GM10248 (cell line): ENCODE measurements at regions not wholly inside any gene's neighbourhood (a gene's known extent, or its start where the extent isn't known, plus 50 kb on each side); places are given as distances from the start of the nearest gene placed in this dataset.

Experiments
- CTCF ChIA-PET: fragments of 300-600 bp; sonication (Branson Sonifier 250); formaldehyde crosslinking; extraction: SDS; loops from one replicate; lab custom pipeline; 2021; ENCODE audit warnings: antibody characterized with exemption; lab: Yijun Ruan, JAX
- POLR2A ChIA-PET: fragments of 350-650 bp; sonication (Branson Sonifier 250); formaldehyde crosslinking; extraction: SDS; loops from one replicate; lab custom pipeline; 2020; ENCODE audit warnings: antibody characterized with exemption; lab: Yijun Ruan, JAX
- DNase-seq: peaks from one replicate; pipeline ENCODE4 v3.0.0; 2012; ENCODE audit errors: extremely low spot score
- TF ChIP-seq, protein P1 (sequence below): IDR thresholded peaks from 2 replicates; pipeline ENCODE4 v1.5.1; 2012; ENCODE audit warnings: mild to moderate bottlenecking, low read depth; ENCODE audit errors: extremely low read depth, missing control alignments, control extremely low read depth

DNA sequence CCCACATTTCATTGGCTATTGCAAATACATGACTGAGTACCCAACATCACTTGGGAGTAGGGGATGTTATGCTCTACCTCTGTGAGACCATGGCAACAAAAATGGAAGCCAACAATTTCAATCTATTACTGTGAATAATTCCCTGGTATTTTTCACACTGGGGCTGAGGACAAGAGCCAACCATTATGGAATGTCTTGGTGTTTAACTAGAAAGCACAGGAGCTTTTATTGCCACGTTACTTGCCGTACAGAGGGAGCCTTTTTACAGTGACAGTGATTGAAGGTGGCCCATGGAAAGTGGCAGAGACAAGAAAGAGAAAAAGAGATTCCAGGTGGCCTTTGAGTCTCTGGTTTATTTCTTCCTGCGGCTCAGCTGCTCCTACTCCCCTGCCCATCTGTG lies 105.7 kb upstream of the TBC1D5 start:
- ChIA-PET CTCF (no interaction called here), POLR2A (no interaction called here)
- TF ChIP-seq, protein P1, sequence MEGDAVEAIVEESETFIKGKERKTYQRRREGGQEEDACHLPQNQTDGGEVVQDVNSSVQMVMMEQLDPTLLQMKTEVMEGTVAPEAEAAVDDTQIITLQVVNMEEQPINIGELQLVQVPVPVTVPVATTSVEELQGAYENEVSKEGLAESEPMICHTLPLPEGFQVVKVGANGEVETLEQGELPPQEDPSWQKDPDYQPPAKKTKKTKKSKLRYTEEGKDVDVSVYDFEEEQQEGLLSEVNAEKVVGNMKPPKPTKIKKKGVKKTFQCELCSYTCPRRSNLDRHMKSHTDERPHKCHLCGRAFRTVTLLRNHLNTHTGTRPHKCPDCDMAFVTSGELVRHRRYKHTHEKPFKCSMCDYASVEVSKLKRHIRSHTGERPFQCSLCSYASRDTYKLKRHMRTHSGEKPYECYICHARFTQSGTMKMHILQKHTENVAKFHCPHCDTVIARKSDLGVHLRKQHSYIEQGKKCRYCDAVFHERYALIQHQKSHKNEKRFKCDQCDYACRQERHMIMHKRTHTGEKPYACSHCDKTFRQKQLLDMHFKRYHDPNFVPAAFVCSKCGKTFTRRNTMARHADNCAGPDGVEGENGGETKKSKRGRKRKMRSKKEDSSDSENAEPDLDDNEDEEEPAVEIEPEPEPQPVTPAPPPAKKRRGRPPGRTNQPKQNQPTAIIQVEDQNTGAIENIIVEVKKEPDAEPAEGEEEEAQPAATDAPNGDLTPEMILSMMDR, result no peak
- DNase-seq, result no peak

DNA sequence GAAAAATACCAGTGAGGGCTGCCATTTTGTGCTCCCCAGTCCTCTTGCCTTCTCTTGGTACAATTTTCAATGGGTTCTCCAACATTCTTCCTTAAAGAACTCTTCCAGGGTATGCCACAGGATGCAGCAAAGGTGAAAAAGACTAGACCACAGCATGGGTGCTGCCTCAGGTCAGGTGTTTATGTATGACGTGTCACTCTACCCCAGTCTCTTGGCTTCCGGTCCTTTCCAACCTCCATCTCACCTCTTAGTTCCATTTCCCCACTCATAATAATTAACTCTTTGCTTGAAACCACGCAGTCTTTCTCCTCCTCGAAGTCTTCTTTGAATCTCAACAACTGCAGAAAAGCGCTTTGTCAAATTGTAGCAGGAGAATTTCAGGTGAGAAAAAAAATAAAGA lies 104.7 kb upstream of the TBC1D5 start:
- DNase-seq, result no peak
- ChIA-PET POLR2A (no interaction called here), CTCF (interaction anchor here (1.1 kb wide), 1 partner anchor 317 kb away, joined by 3 read pairs; no protein-coding TSS in a partner anchor)
- TF ChIP-seq, protein P1, result no peak

DNA sequence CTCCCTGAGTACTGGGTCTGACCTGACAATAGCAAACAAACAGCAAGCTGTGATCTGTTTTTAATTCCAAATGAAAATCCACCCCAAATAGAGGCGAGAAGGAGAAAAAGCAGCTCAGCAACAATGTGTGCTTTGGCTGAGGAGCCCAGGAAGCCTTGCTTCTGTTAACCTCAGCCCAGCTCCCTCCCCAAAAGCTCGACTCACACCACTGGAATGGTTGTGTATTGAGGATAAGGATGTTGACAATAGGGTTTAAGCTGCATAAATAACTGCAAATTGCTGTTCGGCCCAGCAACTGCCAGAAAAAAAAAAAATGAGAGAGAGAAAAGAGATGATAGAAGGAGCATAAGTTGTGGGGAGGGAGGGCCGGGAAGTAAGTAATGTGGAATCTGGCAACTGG lies 104.0 kb upstream of the TBC1D5 start:
- TF ChIP-seq, protein P1, result no peak
- DNase-seq, result no peak
- POLR2A ChIA-PET, result no interaction called here
- CTCF ChIA-PET, result interaction anchor here (1.1 kb wide), 1 partner anchor 318 kb away, joined by 3 read pairs; no protein-coding TSS in a partner anchor

DNA sequence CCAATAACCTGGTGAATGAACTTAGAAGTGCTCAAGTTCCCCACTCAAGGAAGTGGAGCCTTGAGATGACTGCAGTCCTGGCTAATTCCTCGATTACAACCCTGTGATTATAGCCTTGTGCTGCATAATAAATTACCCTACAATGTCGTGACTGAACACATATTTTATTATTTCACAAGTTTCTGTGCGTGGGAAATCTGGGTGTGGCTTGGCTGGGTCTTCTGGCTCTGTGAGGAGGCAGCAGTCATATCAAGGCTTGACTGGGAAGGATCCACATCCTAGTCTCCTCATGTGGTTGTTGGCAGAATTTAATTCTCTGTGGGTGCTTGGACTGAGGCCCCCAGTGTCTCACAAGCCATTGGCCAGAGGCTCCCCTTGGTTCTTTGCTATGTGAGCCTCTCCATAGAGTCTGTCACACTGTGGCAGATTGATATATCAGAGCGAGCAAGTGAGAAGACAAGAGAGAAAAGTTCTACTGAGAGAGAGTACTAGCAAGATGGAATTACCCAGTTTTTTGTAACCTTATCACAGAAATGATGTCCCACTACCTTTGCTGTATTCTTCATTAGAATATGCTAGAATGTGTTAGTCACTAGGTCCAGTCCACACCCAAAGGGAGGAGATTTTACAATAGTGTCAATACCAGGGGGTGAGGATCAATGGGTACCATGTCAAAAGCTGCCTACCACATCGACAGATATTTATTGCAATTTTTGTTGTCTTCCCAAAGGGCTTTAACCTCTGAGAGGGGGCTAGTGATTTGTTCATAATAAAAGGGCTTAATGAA lies 102.8 kb upstream of the TBC1D5 start:
- DNase-seq, result no peak
- ChIA-PET POLR2A (no interaction called here), CTCF (no interaction called here)
- TF ChIP-seq, protein P1, result no peak

DNA sequence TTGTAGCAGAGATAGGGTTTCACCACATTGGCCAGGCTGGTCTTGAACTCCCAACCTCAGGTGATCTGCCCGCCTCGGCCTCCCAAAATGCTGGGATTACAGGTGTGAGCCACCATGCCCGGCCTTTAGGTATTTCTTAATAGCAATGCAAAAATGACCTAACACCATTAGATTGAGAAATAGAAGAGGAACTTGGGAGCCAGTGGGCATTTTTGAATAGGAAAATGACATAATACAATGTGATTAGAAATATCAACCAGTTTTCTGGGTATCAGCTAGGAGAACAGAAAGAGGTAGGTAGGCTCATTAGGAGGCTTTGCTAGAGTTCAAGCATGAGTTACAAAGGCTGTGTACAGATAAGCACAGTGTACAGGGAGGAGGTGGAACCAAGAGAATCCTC lies 101.8 kb upstream of the TBC1D5 start:
- TF ChIP-seq, protein P1, result no peak
- ChIA-PET CTCF (interaction anchor here (1.6 to 4.5 kb wide), 3 partner anchors 12 to 200 kb away, joined by 4 to 42 read pairs (median 27); no protein-coding TSS in a partner anchor), POLR2A (no interaction called here)
- DNase-seq, result no peak

DNA sequence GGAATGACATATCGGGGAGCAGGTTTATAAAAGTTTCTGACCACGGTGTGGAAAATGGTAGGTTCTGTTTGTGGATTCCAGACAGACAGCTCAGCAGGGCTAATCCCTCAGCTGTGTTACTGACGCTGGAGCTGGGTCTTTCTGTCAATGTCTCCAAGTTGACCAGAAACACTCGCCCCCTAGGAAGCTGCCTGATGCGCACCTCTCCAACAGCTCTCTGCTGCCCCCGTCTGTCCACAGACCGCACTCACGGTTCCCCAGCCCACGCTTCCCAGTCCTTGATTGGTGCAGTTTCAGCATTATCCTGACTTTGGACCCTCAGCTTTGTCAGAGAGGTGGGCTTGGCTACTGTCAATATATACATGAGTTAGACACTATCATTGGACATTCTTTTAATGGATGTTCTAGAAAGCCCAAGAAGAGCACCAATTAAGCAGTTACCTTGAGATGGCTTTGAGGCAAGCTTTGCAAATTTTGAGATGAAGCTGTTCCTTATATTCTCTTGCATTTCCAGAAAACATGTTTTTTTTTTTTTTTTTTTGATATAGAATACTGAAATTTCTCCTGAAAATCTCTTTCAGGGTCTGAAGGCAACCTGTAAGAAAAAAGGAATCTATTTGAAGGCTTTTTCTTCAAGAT lies 98.9 kb upstream of the TBC1D5 start:
- CTCF ChIA-PET, result interaction anchor here (0.7 to 4.5 kb wide), 64 partner anchors 9 to 1273 kb away, joined by 3 to 87 read pairs (median 4); no protein-coding TSS in a partner anchor
- peak; percentile 65 for DNase-seq
- TF ChIP-seq, protein P1, result peak; percentile 98
- POLR2A ChIA-PET, result no interaction called here
